Right renal cortex interstitium (tissue), 3 donors: ENCODE measurements at regions not wholly inside any gene's neighbourhood (a gene's known extent, or its start where the extent isn't known, plus 50 kb on each side); places are given as distances from the start of the nearest gene placed in this dataset.
"Not testable (repeated sequence)": the region's sequence is repeated elsewhere in the genome, so short reads cannot be mapped to it uniquely, and the experiment has no call there.

Experiments used
- DNase-seq, 3 donors: peaks; one replicate each; pipeline ENCODE4 v3.0.0-alpha.2; 2013; ENCODE audit warnings: low read depth in 3 of 3, low spot score in 2 of 3

DNA sequence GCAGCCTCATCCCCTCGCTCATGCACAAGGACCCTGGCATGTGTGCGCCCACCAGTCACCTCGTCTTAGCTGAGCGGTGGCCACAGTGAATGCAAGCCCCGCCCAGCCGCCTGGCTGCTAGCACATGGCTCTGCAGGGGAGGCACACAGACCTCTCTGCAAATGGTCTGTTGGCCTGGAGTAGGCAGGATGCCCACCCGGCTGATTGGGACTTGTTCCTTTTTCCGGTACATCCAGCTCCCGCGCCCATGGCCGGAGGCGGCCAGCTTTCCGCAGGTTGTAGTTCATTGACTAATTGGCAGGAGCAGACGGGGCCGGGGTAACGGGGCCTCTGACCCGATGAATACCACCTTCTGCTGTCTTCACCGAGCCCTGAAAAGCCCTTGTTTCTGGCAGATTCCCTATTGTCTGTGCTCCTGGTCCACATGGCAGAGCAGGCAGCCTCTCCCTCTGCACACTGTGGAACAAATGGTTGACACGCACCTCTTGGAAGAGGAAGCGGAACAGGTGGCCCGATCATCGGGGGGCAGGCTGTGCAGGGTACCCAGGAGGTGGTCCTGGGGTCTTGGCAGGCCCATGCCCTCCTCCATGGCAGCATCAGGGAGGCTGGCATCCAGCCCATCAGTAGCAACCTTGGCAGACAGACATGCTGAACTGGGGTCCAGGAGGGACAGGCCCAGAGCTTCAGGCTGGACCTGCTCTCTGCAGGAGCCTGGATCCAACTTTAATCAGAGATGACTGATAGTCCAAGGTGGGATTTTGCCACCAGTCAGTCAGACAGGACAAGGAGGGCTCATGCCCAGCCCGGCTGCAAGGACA, 1512.0 kb downstream of the BRD1 start:
- no peak for DNase-seq

DNA sequence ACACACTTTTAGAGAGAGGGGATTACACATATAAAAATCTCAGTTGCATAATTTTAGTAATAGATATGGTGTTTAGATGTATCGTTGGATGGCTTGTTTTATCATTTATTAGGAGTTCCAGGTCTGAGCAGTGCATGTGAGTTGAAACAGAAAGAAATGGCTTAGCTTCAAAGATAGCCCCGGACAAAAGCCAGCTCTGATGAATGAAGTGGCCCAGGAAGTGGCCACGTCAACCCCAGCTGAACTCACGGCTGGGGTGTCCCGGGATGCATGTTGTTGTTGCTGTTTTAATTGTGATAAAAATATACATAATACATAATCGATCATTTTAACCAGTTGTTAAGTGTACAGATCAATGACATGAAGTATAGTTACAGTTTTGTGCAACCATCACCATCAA, 1513.6 kb downstream of the BRD1 start:
- no peak for DNase-seq

- DNase-seq: no peak
These were observed 1514.4 kb downstream of the BRD1 start for GRCh38 chr22:48313175-48313830.

DNA sequence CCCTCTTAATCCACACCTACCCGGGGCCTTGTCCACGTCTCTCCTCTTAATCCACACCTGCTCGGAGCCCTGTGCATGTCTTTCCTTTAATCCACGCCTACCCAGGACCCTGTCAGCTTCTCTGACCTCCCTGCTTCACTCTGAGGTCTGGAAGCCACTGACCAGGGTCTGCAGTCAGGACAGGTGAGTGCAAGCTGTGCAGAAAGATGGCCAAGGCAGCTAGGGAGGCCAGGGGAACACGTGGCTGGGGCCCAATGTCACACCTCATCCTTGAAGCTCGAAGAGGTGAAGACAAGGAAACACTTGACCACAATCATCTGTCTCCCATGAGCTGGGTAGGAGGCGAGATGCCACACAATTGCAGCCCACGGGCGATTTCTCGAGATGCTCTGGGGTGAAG, 1516.9 kb downstream of the BRD1 start:
- no peak for DNase-seq

DNA sequence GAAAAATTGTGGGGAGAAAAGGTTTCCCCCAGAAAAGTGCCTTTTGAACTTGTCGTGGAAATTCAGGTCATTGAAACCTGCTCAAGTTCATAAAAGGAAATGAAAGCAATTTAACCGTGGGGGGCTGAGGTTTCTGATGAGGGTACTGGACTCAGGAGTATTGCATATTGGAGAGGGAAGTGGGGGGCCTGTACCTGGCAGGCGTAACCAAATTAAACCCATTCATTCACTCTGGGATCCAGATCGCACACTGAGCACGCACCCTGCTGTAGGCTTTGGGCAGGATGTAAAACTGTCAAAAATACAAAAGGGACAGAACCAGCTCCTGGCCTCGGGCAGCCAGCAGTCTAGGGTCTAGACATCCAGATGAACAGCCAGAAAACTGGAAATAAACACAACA, 1517.4 kb downstream of the BRD1 start:
- no peak for DNase-seq

- peak in 2 of 3 donors; percentile 23 to 31 for DNase-seq
These were observed 1517.8 kb downstream of the BRD1 start for GRCh38 chr22:48309836-48310235.

GRCh38 chr22:48309115-48309705, 1518.5 kb downstream of the BRD1 start:
- no peak for DNase-seq

- DNase-seq: no peak
These were observed 1519.7 kb downstream of the BRD1 start for GRCh38 chr22:48307931-48308330.

- no peak for DNase-seq
These were observed 1520.7 kb downstream of the BRD1 start for GRCh38 chr22:48306785-48307510.

DNA sequence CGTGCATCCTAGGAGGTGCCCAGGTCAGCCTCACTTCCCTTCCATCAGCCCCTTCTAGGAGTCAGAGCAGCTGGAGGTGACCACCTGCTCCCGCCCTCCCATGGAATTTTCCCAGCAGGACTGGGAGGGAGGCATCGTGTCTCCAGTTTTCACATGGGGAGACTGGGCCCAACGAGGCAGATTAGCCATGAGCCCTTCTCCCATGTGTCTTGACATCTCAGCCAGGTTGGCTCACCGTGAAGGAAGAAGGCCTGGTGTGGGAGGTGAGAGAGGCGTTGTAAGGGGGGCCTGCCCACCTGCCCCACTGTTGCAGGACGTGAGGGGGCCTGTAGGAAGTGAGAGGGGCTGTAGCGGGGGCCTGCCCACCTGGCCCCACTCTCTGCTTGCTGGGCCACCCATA, 1521.4 kb downstream of the BRD1 start:
- DNase-seq: no peak

DNA sequence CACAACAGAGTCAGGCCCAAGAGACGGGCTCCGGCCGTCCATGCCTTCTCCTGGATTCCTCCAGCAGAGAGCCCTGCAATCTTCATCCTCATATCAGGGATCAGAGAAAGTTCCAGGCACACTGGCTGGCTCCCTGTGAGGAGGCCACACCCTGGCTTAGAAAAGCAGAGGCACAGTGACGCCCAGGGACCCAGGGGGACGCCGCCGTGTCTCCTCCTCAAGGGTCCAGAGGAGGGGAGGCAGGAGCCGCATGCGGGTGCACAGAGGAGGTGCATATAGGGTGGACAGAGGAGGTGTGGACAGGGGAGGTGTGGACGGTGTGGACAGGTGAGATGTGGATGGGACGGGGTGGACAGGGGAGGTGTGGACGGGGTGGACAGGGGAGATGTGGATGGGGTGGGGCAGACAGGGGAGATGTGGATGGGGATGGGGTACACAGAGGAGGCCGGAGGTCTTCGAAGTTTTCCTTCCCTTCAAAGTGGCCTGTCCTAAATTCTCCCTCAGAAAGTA, 1521.9 kb downstream of the BRD1 start:
- DNase-seq: no peak

GRCh38 chr22:48303369-48303725, 1524.3 kb downstream of the BRD1 start:
- DNase-seq: no peak

DNA sequence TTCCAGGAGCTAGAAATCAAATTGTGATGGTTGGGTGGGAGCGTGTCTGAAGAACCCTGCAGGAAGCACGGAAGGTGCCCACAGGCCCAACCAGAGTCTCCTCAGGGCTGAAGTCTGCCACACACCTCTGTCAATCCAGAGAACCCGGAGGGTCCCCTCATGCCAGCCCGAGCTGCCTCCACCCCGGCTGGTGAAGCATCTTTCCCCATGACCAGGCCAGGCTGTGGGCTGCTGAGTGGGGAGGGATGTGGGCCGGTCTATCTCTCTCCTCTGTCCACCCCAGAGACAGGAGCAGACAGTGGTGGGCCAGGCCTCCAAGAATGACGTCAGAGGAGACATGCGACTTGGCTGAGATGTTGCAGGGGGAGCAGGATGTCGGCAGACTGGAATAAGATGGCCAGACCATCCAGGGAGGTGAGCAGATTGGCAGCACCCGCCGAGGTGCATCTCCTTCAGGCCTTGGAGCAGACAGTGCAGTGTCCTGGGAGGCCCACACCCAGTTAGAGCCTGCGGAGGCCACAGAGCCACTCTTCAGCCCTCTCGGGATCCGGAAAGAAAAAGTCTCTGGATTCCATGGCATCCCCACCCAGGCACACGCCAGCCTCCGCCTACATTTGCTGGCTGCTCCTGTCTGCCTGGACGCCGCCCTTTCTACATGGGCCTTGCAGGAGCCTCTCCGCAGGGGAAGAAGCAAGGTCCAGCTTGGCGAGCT, 1524.9 kb downstream of the BRD1 start:
- DNase-seq: no peak

- DNase-seq: no peak
These were observed 1525.8 kb downstream of the BRD1 start for GRCh38 chr22:48301908-48302307.

GRCh38 chr22:48301421-48301820, 1526.3 kb downstream of the BRD1 start:
- DNase-seq: no peak

- no peak for DNase-seq
These were observed 1526.8 kb downstream of the BRD1 start for GRCh38 chr22:48300877-48301276.

DNA sequence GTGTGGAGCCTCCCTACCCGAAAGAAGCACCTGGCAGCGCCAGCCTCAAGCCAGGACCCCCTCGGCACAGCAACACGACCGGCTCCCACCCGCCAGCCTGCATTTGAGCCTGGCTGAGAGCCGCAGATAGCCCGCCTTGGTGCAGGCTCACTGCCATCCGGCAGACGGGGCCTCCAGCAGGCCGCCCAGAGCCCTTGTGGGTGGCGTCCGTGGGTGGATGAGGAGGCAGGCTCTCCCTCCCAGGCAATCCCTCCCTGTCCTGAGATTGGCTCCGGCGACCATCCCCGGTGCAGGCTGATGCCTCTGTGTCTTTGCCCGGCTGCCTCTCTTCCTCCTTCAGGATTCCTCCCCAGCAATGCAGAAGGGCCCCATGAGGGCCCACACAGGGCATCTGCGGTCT, 1527.9 kb downstream of the BRD1 start:
- DNase-seq: no peak

- DNase-seq: no peak
These were observed 1528.5 kb downstream of the BRD1 start for GRCh38 chr22:48299124-48299523.

GRCh38 chr22:48297296-48297695, 1530.4 kb downstream of the BRD1 start:
- DNase-seq: no peak

GRCh38 chr22:48289954-48290353, 1527.5 kb downstream of the TBC1D22A start:
- not testable (repeated sequence) for DNase-seq
